A549 (cell line): ENCODE measurements at regions not wholly inside any gene's neighbourhood (a gene's known extent, or its start where the extent isn't known, plus 50 kb on each side); places are given as distances from the start of the nearest gene placed in this dataset.

Experiments used
- ATAC-seq, 2 experiments: fragments of 200-7000 bp in 1 of 2; fragments of >200 bp in 1 of 2; cut with Nextera tagmentation in 1 of 2; cut with Tn5 transposase in 1 of 2; 3 replicates each; pipeline versions ENCODE4 v1.8.0 to v1.9.1; 2018 to 2020; ENCODE audit warnings: mild to moderate bottlenecking in 1 of 2, moderate library complexity in 1 of 2
- CTCF ChIA-PET: fragments of 300-600 bp; sonication (Branson Sonifier 250); formaldehyde crosslinking; extraction: SDS; loops from one replicate; lab custom pipeline; 2021; ENCODE audit warnings: antibody characterized with exemption, inconsistent platforms; lab: Yijun Ruan, JAX
- POLR2A ChIA-PET: fragments of 350-600 bp; formaldehyde crosslinking; extraction: SDS; loops from one replicate; lab custom pipeline; 2021; ENCODE audit warnings: antibody characterized with exemption, inconsistent platforms; lab: Yijun Ruan, JAX
- DNase-seq, 2 experiments: peaks; one replicate each; pipeline versions ENCODE4 v3.0.0 to v3.0.0-alpha.2; 2011 to 2016; ENCODE audit warnings: low read depth in 1 of 2, low spot score in 1 of 2
- FAIRE-seq: peaks from 2 replicates; lab custom pipeline; 2011; peaks lifted over from hg19 to GRCh38; lab: Jason Lieb, UNC
- H3K27ac ChIP-seq, 2 experiments: fragments of >200 bp; sonication (Bioruptor Twin); formaldehyde crosslinking; 3 replicates each; pipeline ENCODE4 v1.5.1; 2016 to 2017
- H3K4me1 ChIP-seq: fragments of >200 bp; sonication (Bioruptor Twin); formaldehyde crosslinking; 3 replicates; pipeline ENCODE4 v1.6.1; 2016
- H3K4me2 ChIP-seq: fragments of >200 bp; sonication (Bioruptor Twin); formaldehyde crosslinking; 3 replicates; pipeline ENCODE4 v1.6.1; 2016
- H3K4me3 ChIP-seq: fragments of >200 bp; sonication (Bioruptor Twin); formaldehyde crosslinking; 3 replicates; pipeline ENCODE4 v1.5.1; 2016
- H3K9me3 ChIP-seq: fragments of >200 bp; sonication (Bioruptor Twin); formaldehyde crosslinking; 3 replicates; pipeline ENCODE4 v1.6.1; 2016
- ATOH8 ChIP-seq: fragments of 250-450 bp; sonication (Bioruptor Pico); IDR thresholded peaks from 2 replicates; pipeline ENCODE4 v1.5.0; 2020; ENCODE audit warnings: low read depth, mild to moderate bottlenecking, moderate library complexity
- BHLHE40 ChIP-seq: IDR thresholded peaks from 2 replicates; pipeline ENCODE4 v1.6.1; 2012; ENCODE audit warnings: low read depth, low read length, inconsistent platforms
- CEBPB ChIP-seq, 2 experiments: fragments of >200 bp in 1 of 2; sonication (Bioruptor Twin) in 1 of 2; formaldehyde crosslinking in 1 of 2; IDR thresholded peaks; 2 replicates each; pipeline ENCODE4 v1.6.1; 2012 to 2016
- CHD4 ChIP-seq: fragments of 200-600 bp; sonication (generic); IDR thresholded peaks from 2 replicates; pipeline ENCODE4 v1.6.1; 2016; ENCODE audit warnings: antibody characterized with exemption, mild to moderate bottlenecking, borderline replicate concordance
- E2F6 ChIP-seq: IDR thresholded peaks from 2 replicates; pipeline ENCODE4 v1.6.1; 2012; ENCODE audit warnings: low read depth, borderline replicate concordance
- EHF ChIP-seq: fragments of 250-450 bp; sonication (Bioruptor Pico); IDR thresholded peaks from 2 replicates; pipeline ENCODE4 v1.5.0; 2020; ENCODE audit warnings: mild to moderate bottlenecking
- EHMT2 ChIP-seq: fragments of 200-600 bp; sonication (generic); IDR thresholded peaks from 2 replicates; pipeline ENCODE4 v1.6.1; 2016; ENCODE audit warnings: antibody characterized with exemption, low read depth, mild to moderate bottlenecking, moderate library complexity
- ESRRA ChIP-seq: fragments of 150-350 bp; IDR thresholded peaks from 2 replicates; pipeline ENCODE4 v1.6.1; 2014; ENCODE audit warnings: mild to moderate bottlenecking, low read length, borderline replicate concordance
- GATA3 ChIP-seq: IDR thresholded peaks from 2 replicates; pipeline ENCODE4 v1.6.1; 2012; ENCODE audit warnings: borderline replicate concordance
- HDAC2 ChIP-seq: fragments of 200-600 bp; sonication (generic); IDR thresholded peaks from 2 replicates; pipeline ENCODE4 v1.6.1; 2016
- HES2 ChIP-seq: fragments of >200 bp; sonication (Bioruptor Twin); formaldehyde crosslinking; IDR thresholded peaks from 2 replicates; pipeline ENCODE4 v1.6.1; 2016
- HEYL ChIP-seq: fragments of 250-450 bp; sonication (Bioruptor Pico); IDR thresholded peaks from 2 replicates; pipeline ENCODE4 v1.8.0; 2021; ENCODE audit warnings: mild to moderate bottlenecking, moderate library complexity
- HOXB13 ChIP-seq: fragments of 250-450 bp; sonication (Bioruptor Pico); IDR thresholded peaks from 2 replicates; pipeline ENCODE4 v1.5.0; 2020; ENCODE audit warnings: low read depth, mild to moderate bottlenecking, moderate library complexity
- MAFK ChIP-seq: fragments of 450-650 bp; IDR thresholded peaks from 2 replicates; pipeline ENCODE4 v1.6.1; 2014; ENCODE audit not compliant: partially characterized antibody
- MYC ChIP-seq: IDR thresholded peaks from 2 replicates; pipeline ENCODE4 v1.6.1; 2012; ENCODE audit warnings: mild to moderate bottlenecking, inconsistent platforms, low read length, improper control_type of control experiment, borderline replicate concordance
- NPAS2 ChIP-seq: fragments of 250-450 bp; sonication (Bioruptor Pico); IDR thresholded peaks from 2 replicates; pipeline ENCODE4 v1.8.0; 2022; ENCODE audit warnings: mild to moderate bottlenecking, moderate library complexity, borderline replicate concordance
- POLR2A ChIP-seq: IDR thresholded peaks from 2 replicates; pipeline ENCODE4 v1.6.1; 2012; ENCODE audit warnings: mild to moderate bottlenecking, low read length
- POLR2AphosphoS2 ChIP-seq: conservative IDR thresholded peaks from 2 replicates; pipeline ENCODE4 v1.6.1; 2012; ENCODE audit warnings: low read length, improper control_type of control experiment, inconsistent platforms
- RCOR1 ChIP-seq: fragments of 150-350 bp; IDR thresholded peaks from 2 replicates; pipeline ENCODE4 v1.6.1; 2014; ENCODE audit warnings: antibody characterized with exemption, low read length, low read depth
- SREBF2 ChIP-seq: fragments of 450-650 bp; IDR thresholded peaks from 2 replicates; pipeline ENCODE4 v1.6.1; 2014; ENCODE audit warnings: mild to moderate bottlenecking, moderate library complexity
- TFCP2L1 ChIP-seq: fragments of 250-450 bp; sonication (Bioruptor Pico); IDR thresholded peaks from 2 replicates; pipeline ENCODE4 v1.5.0; 2021; ENCODE audit warnings: mild to moderate bottlenecking
- USF2 ChIP-seq: fragments of 450-650 bp; IDR thresholded peaks from 2 replicates; pipeline ENCODE4 v1.6.1; 2014; ENCODE audit warnings: antibody characterized with exemption
- ZC3H11A ChIP-seq: fragments of 450-650 bp; IDR thresholded peaks from 2 replicates; pipeline ENCODE4 v1.6.1; 2014; ENCODE audit warnings: antibody characterized with exemption, mild to moderate bottlenecking
- ZFP36 ChIP-seq: fragments of 450-650 bp; IDR thresholded peaks from 2 replicates; pipeline ENCODE4 v1.6.1; 2014; ENCODE audit warnings: borderline replicate concordance; ENCODE audit not compliant: partially characterized antibody
- ZNF302 ChIP-seq: fragments of 250-450 bp; sonication (Bioruptor Pico); IDR thresholded peaks from 2 replicates; pipeline ENCODE4 v1.9.0; 2021; ENCODE audit warnings: inconsistent platforms, mild to moderate bottlenecking, moderate library complexity
- ZSCAN20 ChIP-seq: fragments of 250-450 bp; sonication (Bioruptor Pico); IDR thresholded peaks from 2 replicates; pipeline ENCODE4 v1.8.0; 2022; ENCODE audit warnings: mild to moderate bottlenecking, moderate library complexity
- WGBS: methylation state at CpG from one replicate; pipeline ENCODE4 v1.1.6; 2017; ENCODE audit errors: missing lambda C conversion rate; 5-methylcytosine and 5-hydroxymethylcytosine counted together

GRCh38 chr9:80931163-80931562, 758.2 kb downstream of the TLE1 start:
- no peak overlapping the region for H3K27ac ChIP-seq
- 74% methylated on average over 3 of the region's 3 CpGs for whole genome bisulfite sequencing
- H3K4me3 ChIP-seq, result no peak overlapping the region
- ChIA-PET CTCF (no interaction called here), POLR2A (no interaction called here)
- peaks cover 8% of the 10 kb centered on the region; the same call in 1 of the 3 replicates for H3K9me3 ChIP-seq
- DNase-seq (no peak), FAIRE-seq (no peak), ATAC-seq (no peak)
- no peak for TF ChIP-seq CEBPB (IDR thresholded peaks at IDR 0.05)
- TF ChIP-seq TFCP2L1, result no peak
- TF ChIP-seq NPAS2 (CRISPR knock-in tag), result no peak
- no peak for TF ChIP-seq MYC
- TF ChIP-seq ZNF302 (CRISPR knock-in tag), result no peak
- TF ChIP-seq CHD4, result no peak
- TF ChIP-seq HES2, result no peak
- TF ChIP-seq HEYL (CRISPR knock-in tag), result no peak
- no peak for TF ChIP-seq SREBF2
- TF ChIP-seq MAFK, result no peak
- no peak for TF ChIP-seq E2F6
- TF ChIP-seq HOXB13 (CRISPR knock-in tag), result no peak
- TF ChIP-seq ZSCAN20 (CRISPR knock-in tag), result no peak
- no peak for TF ChIP-seq RCOR1
- TF ChIP-seq POLR2A, result no peak
- no peak for TF ChIP-seq HDAC2
- no peaks in the 10 kb centered on the region for H3K4me1 ChIP-seq
- H3K4me2 ChIP-seq, result no peak overlapping the region

- CTCF ChIA-PET, result no interaction called here
Observed at GRCh38 chr9:80928697-80929096, 760.6 kb downstream of the TLE1 start.

GRCh38 chr9:80926611-80927010, 762.7 kb downstream of the TLE1 start:
- ChIA-PET CTCF (no interaction called here), POLR2A (no interaction called here)
- FAIRE-seq (no peak), ATAC-seq (no peak), DNase-seq (no peak)
- Histone ChIP-seq H3K4me2 (no peak overlapping the region), H3K4me1 (no peaks in the 10 kb centered on the region), H3K9me3 (peaks cover 8% of the 10 kb centered on the region; the same call in 1 of the 3 replicates), H3K27ac (no peak overlapping the region), H3K4me3 (no peak overlapping the region)
- TF ChIP-seq HDAC2 (no peak), USF2 (no peak), HEYL (CRISPR knock-in tag) (no peak), ZC3H11A (no peak), HOXB13 (CRISPR knock-in tag) (no peak), ESRRA (no peak), POLR2AphosphoS2 (no peak), EHMT2 (no peak), ZNF302 (CRISPR knock-in tag) (no peak), BHLHE40 (no peak), E2F6 (no peak), MAFK (no peak), GATA3 (no peak)
- 65% methylated on average over 3 of the region's 3 CpGs for WGBS

More at GRCh38 chr9:80928697-80929096, 760.6 kb downstream of the TLE1 start:
- no peak for FAIRE-seq
- H3K4me3 ChIP-seq, result no peak overlapping the region
- H3K4me2 ChIP-seq, result no peak overlapping the region
- DNase-seq, result peak in 1 of 2 experiments; percentile 2
- TF ChIP-seq ATOH8 (CRISPR knock-in tag) (no peak), EHF (CRISPR knock-in tag) (no peak), TFCP2L1 (no peak), MAFK (peak; percentile 3), ZFP36 (no peak), SREBF2 (no peak)
- POLR2A ChIA-PET, result no interaction called here
- H3K9me3 ChIP-seq, result peaks cover 8% of the 10 kb centered on the region; the same call in 1 of the 3 replicates
- H3K27ac ChIP-seq, result 0 out of 6 replicates have a peak overlapping the region, but pooled peaks of 1 of the 2 experiments have one; percentile 7
- no peaks in the 10 kb centered on the region for H3K4me1 ChIP-seq
- no peak for ATAC-seq
